CD4-positive, alpha-beta memory T cell (primary cell): ENCODE measurements at regions not wholly inside any gene's neighbourhood (a gene's known extent, or its start where the extent isn't known, plus 50 kb on each side); places are given as distances from the start of the nearest gene placed in this dataset.
A peak's percentile ranks its signal among the peaks of the same experiment; 100 is the strongest.

Experiments
- CTCF ChIA-PET: fragments of 350-600 bp; sonication (Branson Sonifier 250); formaldehyde crosslinking; loops from one replicate; lab custom pipeline; 2021; ENCODE audit warnings: inconsistent platforms; ENCODE audit not compliant: partially characterized antibody; lab: Charles Lee
- POLR2A ChIA-PET: fragments of 350-600 bp; sonication (Branson Sonifier 250); formaldehyde crosslinking; loops from one replicate; lab custom pipeline; 2021; ENCODE audit not compliant: partially characterized antibody; lab: Charles Lee
- DNase-seq, 5 donors: peaks; one replicate each; pipeline versions ENCODE4 v3.0.0 to v3.0.0-alpha.2; 2020 to 2022; ENCODE audit warnings: mixed read lengths in 1 of 5
- H3K27ac ChIP-seq: one replicate; pipeline ENCODE4 v1.7.0; 2013; ENCODE audit warnings: low read depth, low read length
- H3K27me3 ChIP-seq: 2 replicates; pipeline ENCODE4 v1.7.0; 2013; ENCODE audit warnings: mild to moderate bottlenecking, low read length, moderate library complexity; ENCODE audit not compliant: insufficient read depth
- H3K36me3 ChIP-seq: 2 replicates; pipeline ENCODE4 v1.7.0; 2013; ENCODE audit warnings: mild to moderate bottlenecking, low read length, moderate library complexity; ENCODE audit not compliant: insufficient read depth
- H3K4me1 ChIP-seq: 2 replicates; pipeline ENCODE4 v1.7.0; 2013; ENCODE audit warnings: mild to moderate bottlenecking, low read length, moderate library complexity; ENCODE audit not compliant: insufficient read depth
- H3K4me3 ChIP-seq, 2 donors: one replicate each; pipeline ENCODE4 v1.7.0; 2013; ENCODE audit warnings: low read length in 2 of 2, mild to moderate bottlenecking in 1 of 2
- H3K9me3 ChIP-seq, 2 donors: one replicate each; pipeline ENCODE4 v1.7.0; 2013; ENCODE audit warnings: low read length in 2 of 2, control low read depth in 1 of 2; ENCODE audit not compliant: control insufficient read depth in 1 of 2
- H3K27ac Mint-ChIP-seq, 7 donors: one replicate each; pipeline ENCODE4 v1.8.0; 2020 to 2021; ENCODE audit warnings: mixed read lengths in 7 of 7, mild to moderate bottlenecking in 6 of 7, inconsistent platforms in 3 of 7, moderate library complexity in 3 of 7
- H3K27me3 Mint-ChIP-seq, 2 donors: one replicate each; pipeline ENCODE4 v1.8.0; 2020 to 2021; ENCODE audit warnings: mixed read lengths in 2 of 2
- H3K36me3 Mint-ChIP-seq, 2 donors: one replicate each; pipeline ENCODE4 v1.8.0; 2020 to 2021; ENCODE audit warnings: mixed read lengths in 2 of 2, inconsistent platforms in 1 of 2, mild to moderate bottlenecking in 1 of 2
- H3K4me1 Mint-ChIP-seq, 4 donors: one replicate each; pipeline ENCODE4 v1.8.0; 2020 to 2021; ENCODE audit warnings: mixed read lengths in 4 of 4, mild to moderate bottlenecking in 1 of 4
- H3K4me3 Mint-ChIP-seq, 8 donors: one replicate each; pipeline ENCODE4 v1.8.0; 2020 to 2021; ENCODE audit warnings: mixed read lengths in 8 of 8, mild to moderate bottlenecking in 7 of 8, moderate library complexity in 6 of 8, inconsistent platforms in 3 of 8
- H3K9me3 Mint-ChIP-seq, 8 donors: one replicate each; pipeline ENCODE4 v1.8.0; 2020 to 2021; ENCODE audit warnings: mixed read lengths in 8 of 8, mild to moderate bottlenecking in 5 of 8, inconsistent platforms in 3 of 8, moderate library complexity in 1 of 8
- intact Hi-C: fragments of 100-400 bp; cut with micrococcal nuclease; formaldehyde crosslinking; loops from one replicate; pipeline ENCODE4 v1.15.1; 2023

DNA sequence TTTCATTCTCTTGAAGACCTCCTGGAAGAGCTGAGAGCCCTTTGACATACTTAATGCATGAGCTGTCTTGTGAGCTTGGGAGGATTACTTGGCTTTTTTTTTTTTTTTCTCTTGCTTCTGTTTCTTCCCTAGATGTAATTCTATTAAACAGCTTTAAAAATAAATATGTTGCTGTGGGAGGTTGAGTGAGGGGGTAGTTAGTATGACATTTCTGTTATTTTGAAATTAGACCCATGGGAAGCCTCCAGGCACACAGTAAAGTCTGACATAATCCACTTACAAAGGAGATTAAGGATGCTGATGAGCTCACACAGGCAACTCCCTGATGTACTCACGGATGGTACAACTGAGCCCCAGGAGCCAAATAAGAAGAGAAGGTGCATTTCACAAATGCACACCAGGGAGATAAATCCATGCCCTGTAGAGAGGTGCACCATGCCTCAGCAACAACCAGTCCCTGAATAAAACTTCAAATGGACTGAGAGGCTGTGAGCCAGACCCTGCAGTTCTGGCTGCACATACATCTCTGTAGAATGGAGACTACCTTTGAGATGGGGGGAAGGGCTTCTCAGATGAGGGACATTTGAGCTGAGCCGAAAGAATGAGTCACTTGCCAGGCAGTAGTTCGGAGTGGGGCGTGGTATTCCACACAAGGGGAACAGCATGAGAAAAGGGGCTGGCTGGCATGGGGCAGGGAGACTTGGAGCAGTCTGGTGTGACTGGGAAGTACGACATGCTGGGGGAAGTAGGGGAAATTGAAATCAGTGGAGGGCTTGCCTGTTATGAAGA, 68.7 kb downstream of the ACTL7B start:
- ChIA-PET POLR2A (no interaction called here), CTCF (no interaction called here)
- Mint-ChIP-seq H3K27ac (no peak overlapping the region), H3K4me3 (no peak overlapping the region), H3K9me3 (peaks cover 0 to 5% (median under 1%) of the 10 kb centered on the region in 8 donors), H3K27me3 (peaks cover 3 to 5% of the 10 kb centered on the region in 2 donors), H3K36me3 (no peaks in the 10 kb centered on the region), H3K4me1 (no peaks in the 10 kb centered on the region)
- H3K27ac ChIP-seq: no peak overlapping the region
- H3K4me1 ChIP-seq: no peaks in the 10 kb centered on the region
- intact Hi-C loops: no loop called here
- no peak for DNase-seq
- no peaks in the 10 kb centered on the region for H3K9me3 ChIP-seq
- no peak overlapping the region for H3K4me3 ChIP-seq
- no peaks in the 10 kb centered on the region for H3K27me3 ChIP-seq
- H3K36me3 ChIP-seq: no peaks in the 10 kb centered on the region

GRCh38 chr9:108786322-108786721, 69.5 kb downstream of the ACTL7B start:
- no peaks in the 10 kb centered on the region for H3K27me3 ChIP-seq
- no peaks in the 10 kb centered on the region for H3K4me1 ChIP-seq
- H3K4me3 ChIP-seq: no peak overlapping the region
- H3K9me3 Mint-ChIP-seq: peaks cover 0 to 5% (median under 1%) of the 10 kb centered on the region in 8 donors
- no peaks in the 10 kb centered on the region for H3K9me3 ChIP-seq
- POLR2A ChIA-PET: no interaction called here
- H3K36me3 ChIP-seq: no peaks in the 10 kb centered on the region
- DNase-seq: no peak
- H3K27ac ChIP-seq: no peak overlapping the region
- H3K27me3 Mint-ChIP-seq: peaks cover 3 to 5% of the 10 kb centered on the region in 2 donors
- H3K27ac Mint-ChIP-seq: no peak overlapping the region
- intact Hi-C loops: no loop called here
- CTCF ChIA-PET: no interaction called here
- no peaks in the 10 kb centered on the region for H3K36me3 Mint-ChIP-seq
- H3K4me1 Mint-ChIP-seq: no peaks in the 10 kb centered on the region
- no peak overlapping the region for H3K4me3 Mint-ChIP-seq

- Mint-ChIP-seq H3K9me3 (peaks cover 0 to 3% (median 0%) of the 10 kb centered on the region in 8 donors), H3K4me1 (no peaks in the 10 kb centered on the region), H3K36me3 (no peaks in the 10 kb centered on the region), H3K27ac (no peak overlapping the region), H3K4me3 (no peak overlapping the region), H3K27me3 (peaks cover 3 to 5% of the 10 kb centered on the region in 2 donors)
- CTCF ChIA-PET: no interaction called here
- H3K27ac ChIP-seq: no peak overlapping the region
- H3K4me1 ChIP-seq: no peaks in the 10 kb centered on the region
- intact Hi-C loops: no loop called here
- H3K9me3 ChIP-seq: no peaks in the 10 kb centered on the region
- no peaks in the 10 kb centered on the region for H3K36me3 ChIP-seq
- POLR2A ChIA-PET: no interaction called here
- DNase-seq: no peak
- no peaks in the 10 kb centered on the region for H3K27me3 ChIP-seq
- no peak overlapping the region for H3K4me3 ChIP-seq
Measured at GRCh38 chr9:108784998-108785397, 70.8 kb downstream of the ACTL7B start.

- intact Hi-C loops: no loop called here
- Mint-ChIP-seq H3K36me3 (no peaks in the 10 kb centered on the region), H3K4me1 (no peaks in the 10 kb centered on the region), H3K27ac (no peak overlapping the region), H3K9me3 (no peaks in the 10 kb centered on the region), H3K27me3 (peaks cover 4 to 9% of the 10 kb centered on the region in 2 donors), H3K4me3 (no peak overlapping the region)
- no peak for DNase-seq
- ChIA-PET POLR2A (no interaction called here), CTCF (no interaction called here)
- H3K9me3 ChIP-seq: no peaks in the 10 kb centered on the region
- H3K27ac ChIP-seq: no peak overlapping the region
- no peaks in the 10 kb centered on the region for H3K27me3 ChIP-seq
- no peaks in the 10 kb centered on the region for H3K4me1 ChIP-seq
- no peaks in the 10 kb centered on the region for H3K36me3 ChIP-seq
- H3K4me3 ChIP-seq: no peak overlapping the region
Measured at GRCh38 chr9:108783731-108784495, 71.9 kb downstream of the ACTL7B start.

DNA sequence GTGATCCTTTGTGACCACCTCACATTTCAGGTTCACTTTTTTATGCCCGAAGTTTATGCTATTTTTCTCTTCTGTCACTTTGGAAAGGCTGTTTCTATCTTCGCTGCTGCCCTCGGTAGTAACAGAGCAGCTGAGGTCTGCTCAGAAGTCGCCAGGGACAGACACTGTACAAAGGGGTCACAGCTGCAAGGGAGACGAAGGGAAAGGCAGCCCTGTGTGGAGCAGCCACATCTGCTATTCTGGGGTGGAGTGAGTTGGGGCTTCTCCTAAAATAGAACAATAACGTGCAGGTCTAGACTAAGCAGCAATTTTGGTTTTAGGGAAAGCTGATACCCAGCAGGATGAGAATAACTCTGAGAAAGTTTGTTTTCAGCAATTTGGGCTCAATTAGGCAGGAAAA, 72.5 kb downstream of the ACTL7B start:
- Mint-ChIP-seq H3K36me3 (no peaks in the 10 kb centered on the region), H3K27me3 (peaks cover 9 to 11% of the 10 kb centered on the region in 2 donors), H3K9me3 (no peaks in the 10 kb centered on the region), H3K4me1 (no peaks in the 10 kb centered on the region), H3K4me3 (no peak overlapping the region), H3K27ac (no peak overlapping the region)
- Histone ChIP-seq H3K4me1 (no peaks in the 10 kb centered on the region), H3K36me3 (no peaks in the 10 kb centered on the region), H3K27me3 (no peaks in the 10 kb centered on the region), H3K27ac (no peak overlapping the region), H3K9me3 (no peaks in the 10 kb centered on the region), H3K4me3 (no peak overlapping the region)
- ChIA-PET CTCF (no interaction called here), POLR2A (no interaction called here)
- no peak for DNase-seq
- intact Hi-C loops: no loop called here

GRCh38 chr9:108780942-108781734, 74.6 kb downstream of the ACTL7B start:
- Mint-ChIP-seq H3K4me1 (no peaks in the 10 kb centered on the region), H3K4me3 (peak overlapping the region in 1 of 8 donors; percentile 55), H3K27me3 (peaks cover 16 to 21% of the 10 kb centered on the region in 2 donors), H3K36me3 (no peaks in the 10 kb centered on the region), H3K27ac (no peak overlapping the region), H3K9me3 (no peaks in the 10 kb centered on the region)
- no peak for DNase-seq
- no peak overlapping the region for H3K4me3 ChIP-seq
- intact Hi-C loops: no loop called here
- no peaks in the 10 kb centered on the region for H3K27me3 ChIP-seq
- no peak overlapping the region for H3K27ac ChIP-seq
- CTCF ChIA-PET: no interaction called here
- no peaks in the 10 kb centered on the region for H3K4me1 ChIP-seq
- no peaks in the 10 kb centered on the region for H3K9me3 ChIP-seq
- no peaks in the 10 kb centered on the region for H3K36me3 ChIP-seq
- POLR2A ChIA-PET: no interaction called here
